ENCODE measurements at regions not wholly inside any gene's neighbourhood (a gene's known extent, or its start where the extent isn't known, plus 50 kb on each side); places are given as distances from the start of the nearest gene placed in this dataset.

DNA sequence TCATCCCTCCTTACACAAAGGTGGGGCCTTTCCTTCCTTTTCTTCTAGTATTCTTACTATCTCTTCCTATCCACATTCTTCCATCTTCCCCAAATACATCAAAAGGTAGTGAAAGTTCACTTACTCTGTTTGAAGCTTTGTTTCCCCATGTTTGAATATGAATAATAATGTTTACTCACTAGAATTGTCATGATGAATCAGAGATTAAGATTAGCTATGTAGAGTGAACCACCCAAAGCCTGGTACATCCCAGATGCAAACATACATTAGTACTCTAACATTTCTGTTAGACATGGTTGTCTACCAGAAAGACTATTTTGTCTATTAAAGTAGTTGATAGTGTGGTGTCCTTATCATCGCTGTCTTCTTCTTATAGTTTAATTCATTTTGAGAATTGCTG is 327.1 kb upstream of the TBC1D5 start:
- H3K9me3 Mint-ChIP-seq: no peaks in the 10 kb centered on the region
- H3K9ac ChIP-seq (ENCODE audit: extremely low read depth, low read length, poor library complexity, severe bottlenecking): no peak overlapping the region
- peaks cover under 1% of the 10 kb centered on the region for H3K9me3 ChIP-seq (ENCODE audit: control insufficient read depth, low read length)
- H3K27ac ChIP-seq (ENCODE audit: low read depth, low read length): no peak overlapping the region
- H3K4me3 ChIP-seq (ENCODE audit: low read length): no peak overlapping the region
- WGBS, 2 experiments (ENCODE audit: insufficient coverage in 1 of 2, insufficient read length in 1 of 2): 96% methylated on average over 1 of the region's 1 CpG; no CpG with 5 or more reads in 1 of the 2 experiments
- no peaks in the 10 kb centered on the region for H3K36me3 ChIP-seq (ENCODE audit: control insufficient read depth, insufficient read depth, low read length)
- H3K27me3 ChIP-seq (ENCODE audit: control insufficient read depth, insufficient read depth, low read length, poor library complexity, severe bottlenecking): no peaks in the 10 kb centered on the region
- no peak for DNase-seq
- peaks cover 32% of the 10 kb centered on the region for H3K36me3 Mint-ChIP-seq (ENCODE audit: low read depth)
- TF ChIP-seq, protein P1, sequence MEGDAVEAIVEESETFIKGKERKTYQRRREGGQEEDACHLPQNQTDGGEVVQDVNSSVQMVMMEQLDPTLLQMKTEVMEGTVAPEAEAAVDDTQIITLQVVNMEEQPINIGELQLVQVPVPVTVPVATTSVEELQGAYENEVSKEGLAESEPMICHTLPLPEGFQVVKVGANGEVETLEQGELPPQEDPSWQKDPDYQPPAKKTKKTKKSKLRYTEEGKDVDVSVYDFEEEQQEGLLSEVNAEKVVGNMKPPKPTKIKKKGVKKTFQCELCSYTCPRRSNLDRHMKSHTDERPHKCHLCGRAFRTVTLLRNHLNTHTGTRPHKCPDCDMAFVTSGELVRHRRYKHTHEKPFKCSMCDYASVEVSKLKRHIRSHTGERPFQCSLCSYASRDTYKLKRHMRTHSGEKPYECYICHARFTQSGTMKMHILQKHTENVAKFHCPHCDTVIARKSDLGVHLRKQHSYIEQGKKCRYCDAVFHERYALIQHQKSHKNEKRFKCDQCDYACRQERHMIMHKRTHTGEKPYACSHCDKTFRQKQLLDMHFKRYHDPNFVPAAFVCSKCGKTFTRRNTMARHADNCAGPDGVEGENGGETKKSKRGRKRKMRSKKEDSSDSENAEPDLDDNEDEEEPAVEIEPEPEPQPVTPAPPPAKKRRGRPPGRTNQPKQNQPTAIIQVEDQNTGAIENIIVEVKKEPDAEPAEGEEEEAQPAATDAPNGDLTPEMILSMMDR (conservative IDR thresholded peaks at IDR 0.05): no peak
- H3K4me1 ChIP-seq (ENCODE audit: control insufficient read depth, insufficient read depth, low read length): peaks cover 13% of the 10 kb centered on the region
- peaks cover 28% of the 10 kb centered on the region for H3K4me1 Mint-ChIP-seq
- H3K27me3 Mint-ChIP-seq (ENCODE audit: insufficient read depth): no peaks in the 10 kb centered on the region
- H3K27ac Mint-ChIP-seq: no peak overlapping the region
- H3K4me3 Mint-ChIP-seq: no peak overlapping the region

DNA sequence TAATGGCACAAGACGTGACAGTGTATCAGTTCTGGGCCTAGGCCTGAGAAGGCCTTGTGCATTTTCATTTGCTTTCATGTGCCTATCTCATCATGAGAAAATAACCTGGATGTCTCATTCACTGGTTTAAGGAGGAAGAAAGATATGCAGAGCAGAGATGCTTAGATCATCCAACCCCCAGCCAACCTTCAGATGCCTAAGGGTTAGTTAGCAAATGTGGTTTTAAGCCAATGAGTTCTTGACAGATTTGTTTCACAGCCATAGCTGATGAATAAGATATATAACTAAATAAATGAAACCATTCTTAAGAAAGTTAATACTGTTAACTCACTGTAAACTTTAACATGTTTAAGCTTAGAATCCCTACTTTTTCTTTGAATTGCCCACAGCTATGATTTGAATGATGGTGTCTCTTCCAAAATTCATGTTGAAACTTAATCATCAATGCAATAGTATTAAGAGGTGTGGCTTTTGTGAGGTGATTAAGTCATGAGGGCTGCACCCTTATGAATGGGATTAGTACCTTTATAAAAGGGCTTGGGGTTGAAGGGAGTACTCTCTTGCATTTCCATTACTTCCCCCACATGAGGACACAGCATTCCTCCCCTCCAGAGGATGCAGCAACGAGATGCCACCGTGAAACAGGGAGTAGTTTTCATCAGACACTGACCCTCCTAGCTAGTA is 324.6 kb upstream of the TBC1D5 start:
- peaks cover 8% of the 10 kb centered on the region for H3K4me1 ChIP-seq (ENCODE audit: control insufficient read depth, insufficient read depth, low read length)
- peaks cover 19% of the 10 kb centered on the region for H3K4me1 Mint-ChIP-seq
- no peak overlapping the region for H3K4me3 ChIP-seq (ENCODE audit: low read length)
- peaks cover 49% of the 10 kb centered on the region for H3K36me3 Mint-ChIP-seq (ENCODE audit: low read depth)
- H3K9me3 ChIP-seq (ENCODE audit: control insufficient read depth, low read length): peaks cover 13% of the 10 kb centered on the region
- TF ChIP-seq, protein P1 (conservative IDR thresholded peaks at IDR 0.05): no peak
- H3K27me3 ChIP-seq (ENCODE audit: control insufficient read depth, insufficient read depth, low read length, poor library complexity, severe bottlenecking): no peaks in the 10 kb centered on the region
- H3K27ac Mint-ChIP-seq: no peak overlapping the region
- 86 to 100% methylated on average over 2 to 3 of the region's 3 CpGs for WGBS, 2 experiments (ENCODE audit: insufficient coverage in 1 of 2, insufficient read length in 1 of 2)
- no peak for DNase-seq
- peaks cover 6% of the 10 kb centered on the region for H3K9me3 Mint-ChIP-seq
- H3K4me3 Mint-ChIP-seq: no peak overlapping the region
- H3K36me3 ChIP-seq (ENCODE audit: control insufficient read depth, insufficient read depth, low read length): no peaks in the 10 kb centered on the region
- no peaks in the 10 kb centered on the region for H3K27me3 Mint-ChIP-seq (ENCODE audit: insufficient read depth)
- no peak overlapping the region for H3K9ac ChIP-seq (ENCODE audit: extremely low read depth, low read length, poor library complexity, severe bottlenecking)
- H3K27ac ChIP-seq (ENCODE audit: low read depth, low read length): no peak overlapping the region

DNA sequence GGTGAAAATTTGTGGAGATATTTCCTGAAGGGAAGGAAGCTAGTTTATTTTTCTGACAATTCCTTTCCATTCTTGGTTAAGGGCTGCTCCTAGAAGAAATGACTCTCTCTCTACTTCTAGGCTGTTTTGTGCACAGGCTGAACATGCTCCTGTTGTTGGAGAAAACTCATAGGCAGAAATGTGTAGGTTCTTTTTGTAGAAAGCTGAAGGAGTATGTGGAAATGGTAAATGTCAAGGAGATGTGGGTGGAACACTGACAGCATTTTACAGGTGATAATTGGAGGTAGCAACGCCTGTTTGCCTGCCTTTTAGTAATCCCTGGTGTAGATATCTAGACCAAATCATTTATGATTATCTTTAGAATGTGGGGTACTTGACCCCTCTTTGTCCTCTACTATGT is 322.2 kb upstream of the TBC1D5 start:
- no peak for DNase-seq
- H3K4me3 Mint-ChIP-seq: no peak overlapping the region
- H3K27me3 ChIP-seq (ENCODE audit: control insufficient read depth, insufficient read depth, low read length, poor library complexity, severe bottlenecking): no peaks in the 10 kb centered on the region
- TF ChIP-seq, protein P1 (conservative IDR thresholded peaks at IDR 0.05): no peak
- H3K9me3 ChIP-seq (ENCODE audit: control insufficient read depth, low read length): peaks cover 13% of the 10 kb centered on the region
- peaks cover 5% of the 10 kb centered on the region for H3K4me1 Mint-ChIP-seq
- no peak overlapping the region for H3K9ac ChIP-seq (ENCODE audit: extremely low read depth, low read length, poor library complexity, severe bottlenecking)
- H3K4me3 ChIP-seq (ENCODE audit: low read length): peak overlapping the region; percentile 25
- no peak overlapping the region for H3K27ac Mint-ChIP-seq
- H3K9me3 Mint-ChIP-seq: peaks cover 6% of the 10 kb centered on the region
- H3K36me3 Mint-ChIP-seq (ENCODE audit: low read depth): peaks cover 49% of the 10 kb centered on the region
- no peaks in the 10 kb centered on the region for H3K4me1 ChIP-seq (ENCODE audit: control insufficient read depth, insufficient read depth, low read length)
- no peaks in the 10 kb centered on the region for H3K27me3 Mint-ChIP-seq (ENCODE audit: insufficient read depth)
- H3K27ac ChIP-seq (ENCODE audit: low read depth, low read length): no peak overlapping the region
- WGBS, 2 experiments (ENCODE audit: insufficient coverage in 1 of 2, insufficient read length in 1 of 2): 82 to 100% methylated on average over 1 of the region's 1 CpG
- H3K36me3 ChIP-seq (ENCODE audit: control insufficient read depth, insufficient read depth, low read length): no peaks in the 10 kb centered on the region

All from endodermal cell (in vitro differentiated cells).